A549 (cell line): ENCODE measurements at regions not wholly inside any gene's neighbourhood (a gene's known extent, or its start where the extent isn't known, plus 50 kb on each side); places are given as distances from the start of the nearest gene placed in this dataset.

ENCODE experiments used
- FOSL2 ChIP-seq, 2 experiments: fragments of 450-650 bp in 1 of 2; fragments of >200 bp in 1 of 2; sonication (Bioruptor Twin) in 1 of 2; formaldehyde crosslinking; IDR thresholded peaks; 2 replicates each; pipeline versions ENCODE4 v1.5.0 to v1.6.1; 2016 to 2020; ENCODE audit warnings: mild to moderate bottlenecking in 1 of 2, moderate library complexity in 1 of 2
- HDAC2 ChIP-seq: fragments of 200-600 bp; sonication (generic); IDR thresholded peaks from 2 replicates; pipeline ENCODE4 v1.6.1; 2016
- KDM1A ChIP-seq: fragments of 200-600 bp; sonication (generic); IDR thresholded peaks from 2 replicates; pipeline ENCODE4 v1.6.1; 2016; ENCODE audit warnings: low read depth, mild to moderate bottlenecking
- POLR2A ChIP-seq: IDR thresholded peaks from 2 replicates; pipeline ENCODE4 v1.6.1; 2012; ENCODE audit warnings: mild to moderate bottlenecking, low read length
- RFX5 ChIP-seq: fragments of 450-650 bp; IDR thresholded peaks from 2 replicates; pipeline ENCODE4 v1.7.1; 2014; ENCODE audit warnings: antibody characterized with exemption, mild to moderate bottlenecking, moderate library complexity
- TF ChIP-seq, protein P1 (sequence below): IDR thresholded peaks from 2 replicates; pipeline ENCODE4 v1.6.1; 2012
- TF ChIP-seq, protein P2 (sequence below): IDR thresholded peaks from 2 replicates; pipeline ENCODE4 v1.6.1; 2012
- TF ChIP-seq, protein P3 (sequence below): fragments of >200 bp; sonication (Bioruptor Twin); formaldehyde crosslinking; IDR thresholded peaks from 3 replicates; pipeline ENCODE4 v1.5.1; 2016

GRCh38 chr16:6484081-6484480, 848.6 kb upstream of the RBFOX1 start:
- TF ChIP-seq, protein P1, sequence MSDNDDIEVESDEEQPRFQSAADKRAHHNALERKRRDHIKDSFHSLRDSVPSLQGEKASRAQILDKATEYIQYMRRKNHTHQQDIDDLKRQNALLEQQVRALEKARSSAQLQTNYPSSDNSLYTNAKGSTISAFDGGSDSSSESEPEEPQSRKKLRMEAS = no peak
- no peak for TF ChIP-seq HDAC2
- TF ChIP-seq KDM1A = no peak
- TF ChIP-seq, protein P2, sequence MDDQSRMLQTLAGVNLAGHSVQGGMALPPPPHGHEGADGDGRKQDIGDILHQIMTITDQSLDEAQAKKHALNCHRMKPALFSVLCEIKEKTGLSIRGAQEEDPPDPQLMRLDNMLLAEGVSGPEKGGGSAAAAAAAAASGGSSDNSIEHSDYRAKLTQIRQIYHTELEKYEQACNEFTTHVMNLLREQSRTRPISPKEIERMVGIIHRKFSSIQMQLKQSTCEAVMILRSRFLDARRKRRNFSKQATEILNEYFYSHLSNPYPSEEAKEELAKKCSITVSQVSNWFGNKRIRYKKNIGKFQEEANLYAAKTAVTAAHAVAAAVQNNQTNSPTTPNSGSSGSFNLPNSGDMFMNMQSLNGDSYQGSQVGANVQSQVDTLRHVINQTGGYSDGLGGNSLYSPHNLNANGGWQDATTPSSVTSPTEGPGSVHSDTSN = no peak
- no peak for TF ChIP-seq POLR2A
- TF ChIP-seq, protein P3, sequence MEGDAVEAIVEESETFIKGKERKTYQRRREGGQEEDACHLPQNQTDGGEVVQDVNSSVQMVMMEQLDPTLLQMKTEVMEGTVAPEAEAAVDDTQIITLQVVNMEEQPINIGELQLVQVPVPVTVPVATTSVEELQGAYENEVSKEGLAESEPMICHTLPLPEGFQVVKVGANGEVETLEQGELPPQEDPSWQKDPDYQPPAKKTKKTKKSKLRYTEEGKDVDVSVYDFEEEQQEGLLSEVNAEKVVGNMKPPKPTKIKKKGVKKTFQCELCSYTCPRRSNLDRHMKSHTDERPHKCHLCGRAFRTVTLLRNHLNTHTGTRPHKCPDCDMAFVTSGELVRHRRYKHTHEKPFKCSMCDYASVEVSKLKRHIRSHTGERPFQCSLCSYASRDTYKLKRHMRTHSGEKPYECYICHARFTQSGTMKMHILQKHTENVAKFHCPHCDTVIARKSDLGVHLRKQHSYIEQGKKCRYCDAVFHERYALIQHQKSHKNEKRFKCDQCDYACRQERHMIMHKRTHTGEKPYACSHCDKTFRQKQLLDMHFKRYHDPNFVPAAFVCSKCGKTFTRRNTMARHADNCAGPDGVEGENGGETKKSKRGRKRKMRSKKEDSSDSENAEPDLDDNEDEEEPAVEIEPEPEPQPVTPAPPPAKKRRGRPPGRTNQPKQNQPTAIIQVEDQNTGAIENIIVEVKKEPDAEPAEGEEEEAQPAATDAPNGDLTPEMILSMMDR = no peak
- no peak for TF ChIP-seq RFX5
- no peak for TF ChIP-seq FOSL2 (IDR thresholded peaks at IDR 0.05)
- no peak for TF ChIP-seq FOSL2 (CRISPR knock-in tag; IDR thresholded peaks at IDR 0.05)
